Neural progenitor cell (in vitro differentiated cells): ENCODE measurements at regions not wholly inside any gene's neighbourhood (a gene's known extent, or its start where the extent isn't known, plus 50 kb on each side); places are given as distances from the start of the nearest gene placed in this dataset.

Experiments used
- DNase-seq: peaks from one replicate; pipeline ENCODE4 v3.0.0-alpha.2; 2016; ENCODE audit warnings: low spot score
- H2AFZ ChIP-seq: fragments of 200-600 bp; sonication (generic); replicated peaks from 2 replicates; pipeline ENCODE4 v1.6.1; 2016; ENCODE audit warnings: antibody characterized with exemption
- H3F3A ChIP-seq: fragments of 200-600 bp; sonication (generic); 2 replicates; pipeline ENCODE4 v1.6.1; 2016; ENCODE audit warnings: antibody characterized with exemption, low read depth
- H3K27ac ChIP-seq: fragments of 200-600 bp; sonication (generic); 2 replicates; pipeline ENCODE4 v1.5.1; 2016; ENCODE audit warnings: mild to moderate bottlenecking
- H3K27me3 ChIP-seq: fragments of 200-600 bp; sonication (generic); 2 replicates; pipeline ENCODE4 v1.6.1; 2016; ENCODE audit warnings: mild to moderate bottlenecking, moderate library complexity
- H3K36me3 ChIP-seq: fragments of 200-600 bp; sonication (generic); 2 replicates; pipeline ENCODE4 v1.5.1; 2016
- H3K4me1 ChIP-seq: fragments of 200-600 bp; sonication (generic); 2 replicates; pipeline ENCODE4 v1.6.1; 2016; ENCODE audit warnings: mixed run types
- H3K4me2 ChIP-seq: fragments of 200-600 bp; sonication (generic); 2 replicates; pipeline ENCODE4 v1.6.1; 2016
- H3K4me3 ChIP-seq: fragments of 200-600 bp; sonication (generic); 2 replicates; pipeline ENCODE4 v1.5.1; 2016
- H3K79me2 ChIP-seq: fragments of 200-600 bp; sonication (generic); 2 replicates; pipeline ENCODE4 v1.6.1; 2016; ENCODE audit warnings: low read depth
- H3K9ac ChIP-seq: fragments of 200-600 bp; sonication (generic); 2 replicates; pipeline ENCODE4 v1.6.1; 2016
- H3K9me3 ChIP-seq: fragments of 200-600 bp; sonication (generic); 2 replicates; pipeline ENCODE4 v1.5.1; 2016; ENCODE audit warnings: low read depth
- H4K20me1 ChIP-seq: fragments of 200-600 bp; sonication (generic); 2 replicates; pipeline ENCODE4 v1.6.1; 2016; ENCODE audit warnings: low read depth
- H3K27ac Mint-ChIP-seq: 3 replicates; pipeline ENCODE4 v1.8.0; 2021; ENCODE audit warnings: mixed read lengths
- H3K27me3 Mint-ChIP-seq: 2 replicates; pipeline ENCODE4 v1.8.0; 2022; ENCODE audit warnings: low read depth, mild to moderate bottlenecking, inconsistent platforms, moderate library complexity, mixed read lengths; ENCODE audit not compliant: insufficient read depth
- H3K36me3 Mint-ChIP-seq: 3 replicates; pipeline ENCODE4 v1.8.0; 2021; ENCODE audit warnings: mixed read lengths
- H3K4me1 Mint-ChIP-seq: 3 replicates; pipeline ENCODE4 v1.8.0; 2021; ENCODE audit warnings: mixed read lengths
- H3K4me3 Mint-ChIP-seq: 3 replicates; pipeline ENCODE4 v1.8.0; 2021; ENCODE audit warnings: mild to moderate bottlenecking, moderate library complexity, mixed read lengths
- H3K9me3 Mint-ChIP-seq: 3 replicates; pipeline ENCODE4 v1.8.0; 2020; ENCODE audit warnings: mixed read lengths
- CTCF ChIP-seq: fragments of 200-600 bp; sonication (generic); IDR thresholded peaks from 2 replicates; pipeline ENCODE4 v1.5.1; 2017; ENCODE audit warnings: antibody characterized with exemption, mild to moderate bottlenecking
- EZH2 ChIP-seq: fragments of 200-600 bp; sonication (generic); IDR thresholded peaks from 2 replicates; pipeline ENCODE4 v1.6.1; 2017; ENCODE audit warnings: antibody characterized with exemption, mild to moderate bottlenecking, moderate library complexity
- EZH2phosphoT487 ChIP-seq: fragments of 200-600 bp; sonication (generic); IDR thresholded peaks from 2 replicates; pipeline ENCODE4 v1.6.1; 2017; ENCODE audit warnings: antibody characterized with exemption

- Histone ChIP-seq H3K4me2 (no peak overlapping the region), H3K27me3 (no peaks in the 10 kb centered on the region), H3F3A (no peaks in the 10 kb centered on the region), H3K9ac (no peak overlapping the region), H3K27ac (no peak overlapping the region), H3K79me2 (no peaks in the 10 kb centered on the region), H2AFZ (no peak overlapping the region), H3K4me3 (no peak overlapping the region), H3K4me1 (peaks cover 11% of the 10 kb centered on the region), H3K9me3 (no peaks in the 10 kb centered on the region), H4K20me1 (no peaks in the 10 kb centered on the region), H3K36me3 (no peaks in the 10 kb centered on the region)
- Mint-ChIP-seq H3K27ac (no peak overlapping the region), H3K9me3 (no peaks in the 10 kb centered on the region), H3K4me1 (peaks cover 8% of the 10 kb centered on the region), H3K27me3 (no peaks in the 10 kb centered on the region), H3K36me3 (no peaks in the 10 kb centered on the region), H3K4me3 (no peak overlapping the region)
- TF ChIP-seq EZH2phosphoT487, result no peak
- no peak for TF ChIP-seq EZH2
- no peak for TF ChIP-seq CTCF
- no peak for DNase-seq
Measured at GRCh38 chr2:145065342-145065741, 545.4 kb upstream of the ZEB2 start.

GRCh38 chr2:145064511-145064910, 544.6 kb upstream of the ZEB2 start:
- no peak overlapping the region for H3K4me3 Mint-ChIP-seq
- no peaks in the 10 kb centered on the region for H3K27me3 Mint-ChIP-seq
- no peak overlapping the region for H3K4me3 ChIP-seq
- no peaks in the 10 kb centered on the region for H3K36me3 Mint-ChIP-seq
- no peaks in the 10 kb centered on the region for H3K36me3 ChIP-seq
- no peak overlapping the region for H2AFZ ChIP-seq
- H3K9ac ChIP-seq, result no peak overlapping the region
- H3K79me2 ChIP-seq, result no peaks in the 10 kb centered on the region
- H3K4me1 ChIP-seq, result peaks cover 11% of the 10 kb centered on the region
- H4K20me1 ChIP-seq, result no peaks in the 10 kb centered on the region
- no peak overlapping the region for H3K27ac Mint-ChIP-seq
- H3K27ac ChIP-seq, result no peak overlapping the region
- no peak overlapping the region for H3K4me2 ChIP-seq
- no peaks in the 10 kb centered on the region for H3F3A ChIP-seq
- H3K9me3 Mint-ChIP-seq, result no peaks in the 10 kb centered on the region
- TF ChIP-seq EZH2phosphoT487, result no peak
- TF ChIP-seq CTCF, result no peak
- TF ChIP-seq EZH2, result no peak
- no peaks in the 10 kb centered on the region for H3K27me3 ChIP-seq
- DNase-seq, result no peak
- peaks cover 8% of the 10 kb centered on the region for H3K4me1 Mint-ChIP-seq
- no peaks in the 10 kb centered on the region for H3K9me3 ChIP-seq

- H4K20me1 ChIP-seq, result no peaks in the 10 kb centered on the region
- no peaks in the 10 kb centered on the region for H3K4me1 ChIP-seq
- H3K4me1 Mint-ChIP-seq, result no peaks in the 10 kb centered on the region
Measured at GRCh38 chr2:145060876-145061275, 541.0 kb upstream of the ZEB2 start.

More at GRCh38 chr2:145060876-145061275, 541.0 kb upstream of the ZEB2 start:
- DNase-seq, result no peak
- TF ChIP-seq EZH2 (no peak), CTCF (no peak), EZH2phosphoT487 (no peak)
- no peaks in the 10 kb centered on the region for H3K9me3 ChIP-seq
- Mint-ChIP-seq H3K9me3 (no peaks in the 10 kb centered on the region), H3K27me3 (no peaks in the 10 kb centered on the region), H3K27ac (no peak overlapping the region), H3K36me3 (no peaks in the 10 kb centered on the region), H3K4me3 (no peak overlapping the region)
- no peak overlapping the region for H3K9ac ChIP-seq
- H2AFZ ChIP-seq, result no peak overlapping the region
- no peaks in the 10 kb centered on the region for H3F3A ChIP-seq
- H3K27me3 ChIP-seq, result no peaks in the 10 kb centered on the region
- no peak overlapping the region for H3K4me2 ChIP-seq
- H3K4me3 ChIP-seq, result no peak overlapping the region
- no peak overlapping the region for H3K27ac ChIP-seq
- H3K79me2 ChIP-seq, result no peaks in the 10 kb centered on the region
- no peaks in the 10 kb centered on the region for H3K36me3 ChIP-seq
